ENCODE measurements at regions not wholly inside any gene's neighbourhood (a gene's known extent, or its start where the extent isn't known, plus 50 kb on each side); places are given as distances from the start of the nearest gene placed in this dataset.

- TF ChIP-seq CTCF (IDR thresholded peaks at IDR 0.05) (no peak), ZFX (IDR thresholded peaks at IDR 0.05; ENCODE audit: borderline replicate concordance) (no peak)
Observed at GRCh38 chr1:73517603-73518191, 680.3 kb downstream of the LRRIQ3 start.

Data from 22Rv1 (cell line).